Activated T-cell treated with anti-CD3 and anti-CD28 coated beads, Interleukin-2, amount 50 U/mL, for 48 hours (primary cell): ENCODE measurements at regions not wholly inside any gene's neighbourhood (a gene's known extent, or its start where the extent isn't known, plus 50 kb on each side); places are given as distances from the start of the nearest gene placed in this dataset.
"Not testable (repeated sequence)": the region's sequence is repeated elsewhere in the genome, so short reads cannot be mapped to it uniquely, and the experiment has no call there.

Experiments used
- DNase-seq, 2 experiments: peaks; one replicate each; pipeline ENCODE4 v3.0.0-alpha.2; 2020

DNA sequence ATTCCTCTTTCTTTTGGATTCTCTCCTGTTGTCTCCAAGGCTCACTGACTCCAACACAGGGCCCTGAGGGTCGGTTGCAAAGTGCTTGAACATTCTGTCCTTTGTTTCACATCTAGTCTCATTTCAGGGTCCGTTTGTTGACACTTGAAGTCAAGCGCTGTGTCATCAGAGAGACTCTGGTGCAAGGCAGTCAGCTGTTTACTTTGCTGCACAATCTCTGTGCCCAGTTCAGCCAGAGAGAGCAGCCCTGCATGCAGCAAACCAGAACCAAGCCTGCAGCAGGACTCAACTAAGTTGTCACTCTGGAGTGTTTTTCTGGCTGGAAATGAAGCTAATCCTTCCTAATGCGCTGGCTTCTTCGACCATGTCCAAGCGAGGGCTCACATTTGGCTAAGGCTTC, 77.6 kb upstream of the DPP6 start:
- DNase-seq = not testable (repeated sequence)

- DNase-seq = not testable (repeated sequence)
These were observed 75.5 kb upstream of the DPP6 start for GRCh38 chr7:153976745-153977144.

DNA sequence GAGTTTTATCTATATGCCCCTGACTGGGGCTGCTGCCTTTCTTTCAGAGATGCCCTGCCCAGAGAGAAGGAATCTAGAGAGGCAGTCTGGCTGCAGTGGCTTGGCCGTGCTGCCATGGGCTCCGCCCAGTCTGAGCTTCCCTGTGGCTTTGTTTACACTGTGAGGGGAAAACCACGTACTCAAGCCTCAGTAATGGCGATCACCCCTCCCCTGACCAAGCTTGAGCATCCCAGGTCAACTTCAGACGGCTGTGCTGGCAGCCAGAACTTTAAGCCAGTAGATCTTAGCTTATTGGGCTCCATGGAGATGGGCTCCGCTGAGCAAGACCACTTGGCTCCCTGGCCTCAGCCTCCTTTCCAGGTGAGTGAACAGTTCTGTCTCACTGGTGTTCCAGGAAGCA, 69.0 kb upstream of the DPP6 start:
- DNase-seq = not testable (repeated sequence)

DNA sequence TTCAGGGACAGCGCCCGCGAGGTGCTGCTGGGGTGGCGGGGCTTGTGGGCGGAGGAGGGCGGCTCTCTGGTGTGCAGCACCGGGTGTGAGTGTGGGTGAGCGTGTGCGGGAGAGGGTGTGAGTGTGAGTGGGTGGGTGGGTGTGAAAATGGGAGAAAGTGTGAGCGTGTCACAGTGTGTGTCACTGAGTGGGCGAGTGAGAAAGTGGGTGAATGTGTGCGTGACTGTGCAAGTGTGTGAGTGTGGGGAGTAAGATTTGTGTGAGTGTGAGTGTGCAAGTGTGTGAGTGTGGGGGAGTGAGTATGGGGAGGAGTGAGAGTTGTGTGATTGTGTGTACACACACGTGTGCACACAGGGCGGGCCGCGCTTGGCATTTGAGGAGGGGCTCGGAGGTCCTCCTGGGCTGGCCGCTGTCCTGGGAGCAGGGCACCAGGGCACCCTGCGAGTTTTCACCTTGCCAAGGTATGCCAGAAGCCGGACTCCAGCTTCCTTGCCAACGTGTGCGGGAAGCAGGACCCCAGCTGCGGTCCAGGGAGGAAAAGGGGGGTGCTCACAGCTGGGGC, 63.1 kb upstream of the DPP6 start:
- not testable (repeated sequence) for DNase-seq

DNA sequence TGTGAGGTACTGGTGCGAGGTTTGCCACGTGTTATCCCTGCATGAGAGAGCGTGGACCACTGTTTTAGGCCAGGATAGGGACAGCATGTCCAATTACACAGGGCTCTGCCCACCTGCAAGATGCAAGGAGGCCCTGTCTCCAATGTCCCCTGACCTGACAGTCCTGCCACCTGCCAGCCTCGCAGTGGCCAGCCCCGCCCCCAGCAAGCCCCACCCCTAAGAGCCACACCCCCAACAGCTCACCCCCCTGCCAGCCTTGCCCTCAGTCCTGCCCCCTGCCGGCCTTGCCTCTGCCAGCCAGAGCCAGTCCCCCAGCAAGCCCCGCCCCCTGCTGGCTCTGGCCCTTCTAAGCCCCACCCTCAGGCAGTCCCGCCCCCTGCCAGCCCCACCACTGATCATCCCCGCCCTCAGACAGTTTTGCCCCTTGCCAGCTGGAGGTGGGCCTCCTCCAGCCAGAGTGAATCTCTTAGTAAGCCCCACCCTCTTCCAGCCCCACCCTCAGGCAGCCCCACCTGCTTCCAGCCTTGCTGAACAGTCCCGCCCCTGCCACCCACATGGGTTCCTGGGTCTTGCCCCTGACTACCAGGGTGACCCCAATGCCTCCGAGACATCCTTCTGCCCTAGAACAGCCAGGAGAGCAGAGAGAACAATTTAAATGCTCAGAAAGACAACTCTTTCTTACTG, 62.3 kb upstream of the DPP6 start:
- DNase-seq = peak in 1 of 2 experiments; percentile 17

GRCh38 chr7:153991471-153991870, 60.7 kb upstream of the DPP6 start:
- DNase-seq = not testable (repeated sequence)

GRCh38 chr7:153993402-153993801, 58.8 kb upstream of the DPP6 start:
- DNase-seq = not testable (repeated sequence)

GRCh38 chr7:153998896-153999295, 53.3 kb upstream of the DPP6 start:
- DNase-seq = not testable (repeated sequence)
